K562 (cell line): ENCODE measurements at regions not wholly inside any gene's neighbourhood (a gene's known extent, or its start where the extent isn't known, plus 50 kb on each side); places are given as distances from the start of the nearest gene placed in this dataset.

Source experiments
- ATF2 ChIP-seq: sonication (generic); formaldehyde crosslinking; IDR thresholded peaks from 2 replicates; pipeline ENCODE4 v1.8.1; 2022; ENCODE audit warnings: missing genetic modification reagents
- BACH1 ChIP-seq: fragments of 200-800 bp; sonication (Bioruptor generic); IDR thresholded peaks from 2 replicates; pipeline ENCODE4 v1.6.1; 2016; ENCODE audit warnings: missing genetic modification characterization, missing compliant biosample characterization
- BMI1 ChIP-seq: fragments of 150-350 bp; IDR thresholded peaks from 2 replicates; pipeline ENCODE4 v1.6.1; 2014; ENCODE audit warnings: low read length
- CBX2 ChIP-seq: fragments of 200-600 bp; sonication (generic); IDR thresholded peaks from one replicate; pipeline ENCODE4 v1.6.1; 2012; ENCODE audit warnings: mild to moderate bottlenecking, low read length, inconsistent platforms; ENCODE audit not compliant: insufficient read depth, poor library complexity, severe bottlenecking
- CREB5 ChIP-seq: fragments of 250-450 bp; sonication (Bioruptor Pico); IDR thresholded peaks from 2 replicates; pipeline ENCODE4 v1.5.0; 2020; ENCODE audit warnings: mild to moderate bottlenecking
- PHF20 ChIP-seq: fragments of 450-650 bp; IDR thresholded peaks from 2 replicates; pipeline ENCODE4 v1.6.1; 2018; ENCODE audit not compliant: partially characterized antibody
- POLR2A ChIP-seq: fragments of 450-650 bp; conservative IDR thresholded peaks from 2 replicates; pipeline ENCODE4 v1.6.1; 2016
- SAFB2 ChIP-seq: fragments of 200-400 bp; formaldehyde crosslinking; IDR thresholded peaks from 2 replicates; pipeline ENCODE4 v1.6.1; 2018; ENCODE audit warnings: borderline replicate concordance, low read length, low read depth, moderate library complexity; ENCODE audit not compliant: severe bottlenecking
- SIN3A ChIP-seq, 2 experiments: fragments of 150-350 bp in 1 of 2; IDR thresholded peaks; 2 replicates each; pipeline ENCODE4 v1.6.1; 2011 to 2016; ENCODE audit warnings: borderline replicate concordance in 2 of 2, low read depth in 2 of 2, low read length in 2 of 2, mild to moderate bottlenecking in 2 of 2, moderate library complexity in 2 of 2; ENCODE audit not compliant: control insufficient read depth in 1 of 2
- TBL1XR1 ChIP-seq, 2 experiments: IDR thresholded peaks; 2 replicates each; pipeline ENCODE4 v1.6.1; 2012; ENCODE audit warnings: improper control_type of control experiment in 2 of 2, low read length in 2 of 2, mild to moderate bottlenecking in 1 of 2
- YY1 ChIP-seq, 3 experiments: IDR thresholded peaks; 2 replicates each; pipeline ENCODE4 v1.6.1; 2011; ENCODE audit warnings: low read length in 2 of 3, mild to moderate bottlenecking in 2 of 3, moderate library complexity in 2 of 3, borderline replicate concordance in 1 of 3, control low read depth in 1 of 3, low read depth in 1 of 3; ENCODE audit not compliant: insufficient read depth in 3 of 3, insufficient replicate concordance in 2 of 3, control insufficient read depth in 1 of 3, insufficient read length in 1 of 3; ENCODE audit errors: extremely low read depth in 1 of 3
- TF ChIP-seq, protein P1 (sequence below), 3 experiments: IDR thresholded peaks in 2 of 3; conservative IDR thresholded peaks in 1 of 3; 2 replicates each; pipeline ENCODE4 v1.5.1; 2011 to 2012; ENCODE audit warnings: low read length in 3 of 3, mild to moderate bottlenecking in 3 of 3, control low read depth in 2 of 3, improper control_type of control experiment in 1 of 3, inconsistent platforms in 1 of 3, low read depth in 1 of 3, mixed read lengths in 1 of 3, moderate library complexity in 1 of 3; ENCODE audit not compliant: insufficient read depth in 2 of 3

- TF ChIP-seq CBX2, result no peak
- no peak for TF ChIP-seq PHF20
- no peak for TF ChIP-seq SIN3A (IDR thresholded peaks at IDR 0.05; ENCODE audit: borderline replicate concordance in 2 of 2, control insufficient read depth in 1 of 2, low read depth in 2 of 2, low read length in 2 of 2)
- no peak for TF ChIP-seq TBL1XR1 (IDR thresholded peaks at IDR 0.05; ENCODE audit: low read length in 2 of 2)
- TF ChIP-seq ATF2 (CRISPR knock-in tag), result no peak
- TF ChIP-seq, protein P1, sequence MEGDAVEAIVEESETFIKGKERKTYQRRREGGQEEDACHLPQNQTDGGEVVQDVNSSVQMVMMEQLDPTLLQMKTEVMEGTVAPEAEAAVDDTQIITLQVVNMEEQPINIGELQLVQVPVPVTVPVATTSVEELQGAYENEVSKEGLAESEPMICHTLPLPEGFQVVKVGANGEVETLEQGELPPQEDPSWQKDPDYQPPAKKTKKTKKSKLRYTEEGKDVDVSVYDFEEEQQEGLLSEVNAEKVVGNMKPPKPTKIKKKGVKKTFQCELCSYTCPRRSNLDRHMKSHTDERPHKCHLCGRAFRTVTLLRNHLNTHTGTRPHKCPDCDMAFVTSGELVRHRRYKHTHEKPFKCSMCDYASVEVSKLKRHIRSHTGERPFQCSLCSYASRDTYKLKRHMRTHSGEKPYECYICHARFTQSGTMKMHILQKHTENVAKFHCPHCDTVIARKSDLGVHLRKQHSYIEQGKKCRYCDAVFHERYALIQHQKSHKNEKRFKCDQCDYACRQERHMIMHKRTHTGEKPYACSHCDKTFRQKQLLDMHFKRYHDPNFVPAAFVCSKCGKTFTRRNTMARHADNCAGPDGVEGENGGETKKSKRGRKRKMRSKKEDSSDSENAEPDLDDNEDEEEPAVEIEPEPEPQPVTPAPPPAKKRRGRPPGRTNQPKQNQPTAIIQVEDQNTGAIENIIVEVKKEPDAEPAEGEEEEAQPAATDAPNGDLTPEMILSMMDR (IDR thresholded peaks at IDR 0.05 in 2 of 3, conservative IDR thresholded peaks at IDR 0.05 in 1 of 3; ENCODE audit: insufficient read depth in 2 of 3, low read depth in 1 of 3, low read length in 3 of 3), result no peak
- TF ChIP-seq SAFB2, result no peak
- no peak for TF ChIP-seq YY1 (IDR thresholded peaks at IDR 0.05; ENCODE audit: borderline replicate concordance in 1 of 3, control insufficient read depth in 1 of 3, extremely low read depth in 1 of 3, insufficient read depth in 3 of 3, insufficient read length in 1 of 3, insufficient replicate concordance in 2 of 3, low read depth in 1 of 3, low read length in 2 of 3)
- TF ChIP-seq BACH1 (tag), result no peak
- no peak for TF ChIP-seq POLR2A
- no peak for TF ChIP-seq CREB5 (CRISPR knock-in tag)
- TF ChIP-seq BMI1, result no peak
Observed at GRCh38 chr4:142983589-142983988, 137.5 kb upstream of the INPP4B start.
